Osteocyte (in vitro differentiated cells): ENCODE measurements at regions not wholly inside any gene's neighbourhood (a gene's known extent, or its start where the extent isn't known, plus 50 kb on each side); places are given as distances from the start of the nearest gene placed in this dataset.

Experiments
- DNase-seq: peaks from one replicate; pipeline ENCODE4 v3.0.0; 2021; ENCODE audit warnings: mixed read lengths; ENCODE audit not compliant: unreplicated experiment; ENCODE audit errors: extremely low spot score
- H3K27ac Mint-ChIP-seq: one replicate; pipeline ENCODE4 v1.8.0; 2021; ENCODE audit warnings: mild to moderate bottlenecking, mixed read lengths; ENCODE audit not compliant: unreplicated experiment
- H3K27me3 Mint-ChIP-seq: one replicate; pipeline ENCODE4 v1.8.0; 2021; ENCODE audit warnings: mixed read lengths; ENCODE audit not compliant: unreplicated experiment
- H3K36me3 Mint-ChIP-seq: one replicate; pipeline ENCODE4 v1.8.0; 2021; ENCODE audit warnings: mixed read lengths; ENCODE audit not compliant: unreplicated experiment
- H3K4me1 Mint-ChIP-seq: one replicate; pipeline ENCODE4 v1.8.0; 2021; ENCODE audit warnings: mixed read lengths; ENCODE audit not compliant: unreplicated experiment
- H3K4me3 Mint-ChIP-seq: one replicate; pipeline ENCODE4 v1.8.0; 2021; ENCODE audit warnings: mild to moderate bottlenecking, moderate library complexity, mixed read lengths; ENCODE audit not compliant: unreplicated experiment
- H3K9me3 Mint-ChIP-seq: one replicate; pipeline ENCODE4 v1.8.0; 2021; ENCODE audit warnings: mixed read lengths; ENCODE audit not compliant: unreplicated experiment
- TF ChIP-seq, protein P1 (sequence below): fragments of 200-600 bp; sonication (generic); IDR thresholded peaks from 2 replicates; pipeline ENCODE4 v1.5.0; 2021; ENCODE audit warnings: antibody characterized with exemption, mild to moderate bottlenecking, moderate library complexity

DNA sequence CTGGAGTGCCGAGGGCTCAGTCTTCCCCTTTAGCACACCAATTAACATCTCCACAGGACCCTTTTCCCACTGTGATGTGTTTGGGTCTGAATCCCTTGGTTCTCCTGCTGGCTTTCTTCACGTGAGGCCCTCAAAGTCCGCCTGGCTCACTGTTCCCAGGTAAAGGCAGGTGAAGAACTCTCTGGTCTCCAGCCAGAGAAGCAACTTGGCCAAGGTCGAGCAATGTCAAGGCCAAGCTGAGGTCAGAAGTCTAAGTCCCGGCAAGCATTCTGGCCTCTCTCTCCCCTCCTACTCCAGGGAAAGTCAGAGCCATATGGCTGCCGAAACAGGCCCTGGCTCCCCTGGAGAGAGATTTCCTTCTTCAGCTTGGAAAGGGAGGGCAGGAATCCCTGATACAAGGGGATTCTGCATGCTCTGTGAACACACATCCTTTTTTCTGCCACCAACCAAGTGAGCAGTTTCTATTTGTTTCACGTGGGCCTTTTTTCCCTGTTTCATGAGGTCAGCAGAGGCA lies 61.4 kb upstream of the ESRRB start:
- Mint-ChIP-seq H3K4me3 (no peak overlapping the region), H3K4me1 (no peaks in the 10 kb centered on the region), H3K9me3 (no peaks in the 10 kb centered on the region), H3K27ac (no peak overlapping the region), H3K27me3 (peaks cover 31% of the 10 kb centered on the region), H3K36me3 (no peaks in the 10 kb centered on the region)
- no peak for DNase-seq
- TF ChIP-seq, protein P1, sequence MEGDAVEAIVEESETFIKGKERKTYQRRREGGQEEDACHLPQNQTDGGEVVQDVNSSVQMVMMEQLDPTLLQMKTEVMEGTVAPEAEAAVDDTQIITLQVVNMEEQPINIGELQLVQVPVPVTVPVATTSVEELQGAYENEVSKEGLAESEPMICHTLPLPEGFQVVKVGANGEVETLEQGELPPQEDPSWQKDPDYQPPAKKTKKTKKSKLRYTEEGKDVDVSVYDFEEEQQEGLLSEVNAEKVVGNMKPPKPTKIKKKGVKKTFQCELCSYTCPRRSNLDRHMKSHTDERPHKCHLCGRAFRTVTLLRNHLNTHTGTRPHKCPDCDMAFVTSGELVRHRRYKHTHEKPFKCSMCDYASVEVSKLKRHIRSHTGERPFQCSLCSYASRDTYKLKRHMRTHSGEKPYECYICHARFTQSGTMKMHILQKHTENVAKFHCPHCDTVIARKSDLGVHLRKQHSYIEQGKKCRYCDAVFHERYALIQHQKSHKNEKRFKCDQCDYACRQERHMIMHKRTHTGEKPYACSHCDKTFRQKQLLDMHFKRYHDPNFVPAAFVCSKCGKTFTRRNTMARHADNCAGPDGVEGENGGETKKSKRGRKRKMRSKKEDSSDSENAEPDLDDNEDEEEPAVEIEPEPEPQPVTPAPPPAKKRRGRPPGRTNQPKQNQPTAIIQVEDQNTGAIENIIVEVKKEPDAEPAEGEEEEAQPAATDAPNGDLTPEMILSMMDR: no peak

DNA sequence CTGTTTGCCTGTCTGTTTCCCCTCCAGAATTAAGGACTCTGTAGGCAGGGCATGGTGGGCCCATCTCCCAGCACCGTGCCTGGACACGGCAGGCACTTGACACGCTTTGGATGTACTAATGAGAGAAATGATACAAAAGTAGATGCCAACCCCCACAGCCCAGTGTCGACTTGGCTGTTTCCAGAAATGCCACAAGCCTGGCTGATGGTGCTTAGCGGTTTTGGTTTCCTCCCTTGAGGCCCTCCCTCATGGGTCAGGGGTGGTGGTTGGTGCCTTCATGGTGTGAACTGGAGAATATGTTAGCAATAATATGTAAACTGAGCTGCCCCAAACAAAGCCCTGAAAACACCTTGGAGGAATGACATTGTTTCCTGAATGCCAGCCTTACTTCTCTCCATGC lies 55.5 kb upstream of the ESRRB start:
- Mint-ChIP-seq H3K4me1 (no peaks in the 10 kb centered on the region), H3K27me3 (peaks cover 11% of the 10 kb centered on the region), H3K4me3 (no peak overlapping the region), H3K27ac (no peak overlapping the region), H3K9me3 (no peaks in the 10 kb centered on the region), H3K36me3 (no peaks in the 10 kb centered on the region)
- TF ChIP-seq, protein P1: no peak
- DNase-seq: no peak

DNA sequence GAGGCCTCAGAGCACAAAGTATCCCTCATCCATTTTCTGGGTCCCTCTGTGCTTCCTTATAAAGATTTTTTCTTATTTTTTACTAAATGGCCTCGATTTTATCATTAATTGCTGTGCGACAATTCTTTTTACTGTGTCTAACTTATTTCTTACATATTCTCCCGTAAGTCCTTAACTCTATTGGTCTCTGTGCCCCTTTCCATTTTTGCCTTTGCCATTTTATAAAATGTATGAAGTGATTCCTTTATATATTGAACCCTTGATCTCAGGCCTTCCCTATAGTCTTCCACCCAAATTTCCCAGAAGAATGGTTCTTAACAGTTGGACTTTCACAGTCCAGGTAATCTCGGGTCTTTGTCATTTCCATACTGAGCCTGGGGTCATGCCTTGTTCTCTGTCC lies 55.0 kb upstream of the ESRRB start:
- H3K4me3 Mint-ChIP-seq: no peak overlapping the region
- TF ChIP-seq, protein P1: no peak
- no peak overlapping the region for H3K27ac Mint-ChIP-seq
- peaks cover 11% of the 10 kb centered on the region for H3K27me3 Mint-ChIP-seq
- DNase-seq: no peak
- no peaks in the 10 kb centered on the region for H3K36me3 Mint-ChIP-seq
- H3K4me1 Mint-ChIP-seq: no peaks in the 10 kb centered on the region
- H3K9me3 Mint-ChIP-seq: no peaks in the 10 kb centered on the region

DNA sequence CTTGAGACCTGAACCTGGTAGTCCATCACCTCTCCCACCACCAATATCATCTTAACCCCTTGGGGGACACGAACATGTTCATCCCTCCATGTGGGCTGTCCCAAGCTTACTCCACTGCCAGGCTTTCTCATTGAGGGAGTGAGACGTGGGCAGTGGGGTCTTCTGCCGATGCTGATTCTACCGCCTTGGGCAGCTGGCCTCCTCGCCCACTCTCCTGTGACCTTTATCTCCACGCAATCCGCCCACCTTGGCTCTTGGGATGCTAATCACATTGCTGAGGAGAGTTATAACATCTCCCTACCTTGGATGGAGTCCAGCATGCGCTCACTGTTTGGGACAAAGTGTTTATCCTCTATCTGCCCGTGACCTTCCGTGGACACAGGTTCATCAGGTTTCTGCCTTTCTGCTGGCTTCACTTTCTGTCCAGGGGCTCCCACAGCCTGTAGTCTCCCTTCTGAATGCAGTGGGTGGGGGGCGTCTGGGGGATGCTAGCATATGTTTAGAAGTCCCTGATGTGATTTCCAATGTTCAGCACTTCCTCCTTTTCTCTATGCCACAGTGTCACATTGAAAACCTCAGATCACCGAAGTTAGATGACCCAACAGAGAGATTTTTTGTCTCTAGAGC lies 53.2 kb upstream of the ESRRB start:
- Mint-ChIP-seq H3K9me3 (no peaks in the 10 kb centered on the region), H3K4me1 (no peaks in the 10 kb centered on the region), H3K36me3 (no peaks in the 10 kb centered on the region), H3K27me3 (peaks cover 13% of the 10 kb centered on the region), H3K27ac (no peak overlapping the region), H3K4me3 (no peak overlapping the region)
- TF ChIP-seq, protein P1: no peak
- DNase-seq: no peak

DNA sequence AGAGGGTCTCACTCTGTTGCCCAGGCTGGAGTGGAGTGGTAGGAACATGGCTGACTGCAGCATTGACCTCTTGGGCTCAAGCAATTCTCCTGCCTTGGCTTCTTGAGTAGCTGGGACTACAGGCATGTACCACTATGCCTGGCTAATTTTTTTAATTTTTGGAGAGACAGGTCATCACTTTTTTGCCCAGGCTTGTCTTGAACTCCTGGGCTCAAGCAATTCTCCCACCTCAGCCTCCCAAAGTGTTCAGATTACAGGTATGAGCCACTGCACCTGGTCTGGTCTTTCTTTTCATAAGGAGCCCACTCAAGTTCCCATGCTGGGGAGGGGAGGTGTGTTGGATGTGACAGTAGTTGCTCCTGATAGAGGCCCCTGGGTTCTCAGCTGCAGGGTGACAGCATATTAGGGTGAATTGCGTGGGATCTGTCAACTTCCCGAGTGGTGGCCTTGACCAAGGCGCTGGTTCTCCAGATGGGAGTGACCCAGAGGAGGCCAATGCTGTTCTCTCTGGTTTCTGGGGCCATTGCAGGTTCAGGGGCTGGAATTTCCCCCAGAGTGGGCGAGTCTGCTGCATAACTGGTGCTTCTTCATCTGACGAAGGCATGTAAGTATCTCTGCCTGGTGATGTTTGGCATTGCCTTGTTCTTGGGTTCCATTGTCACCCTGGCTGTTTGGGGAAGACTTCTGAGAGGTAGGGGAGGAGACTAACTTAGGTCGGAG lies 52.4 kb upstream of the ESRRB start:
- TF ChIP-seq, protein P1: no peak
- H3K4me1 Mint-ChIP-seq: no peaks in the 10 kb centered on the region
- H3K4me3 Mint-ChIP-seq: no peak overlapping the region
- DNase-seq: no peak
- no peaks in the 10 kb centered on the region for H3K9me3 Mint-ChIP-seq
- H3K27me3 Mint-ChIP-seq: peaks cover 14% of the 10 kb centered on the region
- no peak overlapping the region for H3K27ac Mint-ChIP-seq
- H3K36me3 Mint-ChIP-seq: no peaks in the 10 kb centered on the region
